ENCODE measurements at regions not wholly inside any gene's neighbourhood (a gene's known extent, or its start where the extent isn't known, plus 50 kb on each side); places are given as distances from the start of the nearest gene placed in this dataset.

DNA sequence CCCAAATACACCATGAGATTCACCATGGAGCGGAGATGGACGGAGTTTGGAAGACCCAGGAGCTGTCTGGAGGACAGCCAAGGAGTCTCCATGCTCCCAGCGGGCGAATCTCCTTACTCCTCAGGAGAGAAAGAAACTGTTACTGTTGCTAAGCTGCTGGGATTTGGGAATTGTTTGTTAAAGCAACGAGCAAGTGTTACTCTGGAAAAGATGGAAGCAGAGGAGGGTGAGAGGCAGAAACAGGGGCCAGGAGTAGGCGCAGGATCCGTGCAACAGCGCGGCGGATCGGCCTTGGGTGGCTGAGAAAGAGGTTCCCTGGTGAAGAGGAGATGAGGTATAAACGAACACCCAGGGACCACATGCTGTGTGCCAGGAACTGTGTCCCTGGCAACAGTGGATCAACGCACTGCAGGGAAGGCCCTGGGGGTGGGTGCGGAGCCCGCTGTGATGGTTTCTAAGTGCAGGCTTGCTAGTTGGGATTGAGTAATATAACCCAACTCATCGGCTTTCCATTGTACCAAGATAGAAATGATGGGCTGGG is 1436.4 kb downstream of the BRD1 start:
- Histone ChIP-seq H3K9me3 (no peaks in the 10 kb centered on the region), H3K4me1 (ENCODE audit: insufficient read depth) (no peaks in the 10 kb centered on the region), H3K27ac (no peak overlapping the region), H3K4me3 (no peak overlapping the region), H3K36me3 (no peaks in the 10 kb centered on the region), H3K27me3 (no peaks in the 10 kb centered on the region)
- TF ChIP-seq EP300 (IDR thresholded peaks at IDR 0.05) (no peak), CTCF (IDR thresholded peaks at IDR 0.05) (no peak), POLR2A (IDR thresholded peaks at IDR 0.05) (no peak)
- intact Hi-C loops (cut with DNase I), result no loop called here
- DNase-seq, result no peak
- WGBS, 3 donors, result 64 to 67% (median 64%) methylated on average over 16 of the region's 16 CpGs

DNA sequence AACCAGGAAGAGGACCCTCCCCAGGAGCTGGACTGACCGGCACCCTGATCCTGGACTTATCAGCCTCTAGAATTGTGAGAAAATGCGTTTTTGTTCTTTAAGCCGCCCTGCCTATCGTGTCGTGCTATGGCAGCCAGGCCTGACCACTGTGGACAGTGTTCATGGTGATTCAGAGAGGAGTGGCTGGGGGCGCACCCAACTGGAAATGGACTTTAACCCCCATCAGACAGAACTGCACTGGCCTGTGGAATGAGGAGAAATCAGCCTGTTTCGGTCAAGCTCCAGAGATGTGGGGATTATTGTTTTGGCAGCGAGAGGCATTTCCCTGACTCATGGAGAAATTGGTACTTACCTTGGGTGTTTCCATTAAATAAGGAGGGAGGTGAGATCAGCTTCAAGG is 1437.8 kb downstream of the BRD1 start:
- Histone ChIP-seq H3K27me3 (no peaks in the 10 kb centered on the region), H3K27ac (no peak overlapping the region), H3K4me1 (ENCODE audit: insufficient read depth) (no peaks in the 10 kb centered on the region), H3K36me3 (no peaks in the 10 kb centered on the region), H3K9me3 (no peaks in the 10 kb centered on the region), H3K4me3 (no peak overlapping the region)
- DNase-seq, result no peak
- intact Hi-C loops (cut with DNase I), result no loop called here
- 89 to 96% (median 90%) methylated on average over 8 of the region's 8 CpGs for WGBS, 3 donors
- TF ChIP-seq EP300 (IDR thresholded peaks at IDR 0.05), result no peak

GRCh38 chr22:48382197-48382596 is 1445.5 kb downstream of the BRD1 start:
- Histone ChIP-seq H3K9me3 (no peaks in the 10 kb centered on the region), H3K27ac (no peak overlapping the region), H3K27me3 (no peaks in the 10 kb centered on the region), H3K4me3 (no peak overlapping the region), H3K36me3 (no peaks in the 10 kb centered on the region), H3K4me1 (ENCODE audit: insufficient read depth) (no peaks in the 10 kb centered on the region)
- no peak for TF ChIP-seq CTCF (IDR thresholded peaks at IDR 0.05)
- WGBS, 3 donors, result 21 to 41% (median 30%) methylated on average over 12 of the region's 12 CpGs
- intact Hi-C loops (cut with DNase I), result no loop called here
- DNase-seq, result peak in 1 of 5 donors; percentile 5

GRCh38 chr22:48380016-48380665 is 1447.5 kb downstream of the BRD1 start:
- H3K27me3 ChIP-seq, result no peaks in the 10 kb centered on the region
- DNase-seq, result peak in 1 of 5 donors; percentile 19
- 94 to 98% (median 95%) methylated on average over 13 of the region's 13 CpGs for WGBS, 3 donors

More at GRCh38 chr22:48380016-48380665, 1447.5 kb downstream of the BRD1 start:
- no peak overlapping the region for H3K27ac ChIP-seq
- no peaks in the 10 kb centered on the region for H3K9me3 ChIP-seq
- no peak overlapping the region for H3K4me3 ChIP-seq
- TF ChIP-seq EP300 (IDR thresholded peaks at IDR 0.05) (no peak), CTCF (IDR thresholded peaks at IDR 0.05) (no peak), POLR2A (IDR thresholded peaks at IDR 0.05) (no peak)
- no peaks in the 10 kb centered on the region for H3K4me1 ChIP-seq (ENCODE audit: insufficient read depth)
- H3K36me3 ChIP-seq, result no peaks in the 10 kb centered on the region
- intact Hi-C loops (cut with DNase I), result no loop called here
